ENCODE measurements at regions not wholly inside any gene's neighbourhood (a gene's known extent, or its start where the extent isn't known, plus 50 kb on each side); places are given as distances from the start of the nearest gene placed in this dataset.

- Histone ChIP-seq H4K20me1 (ENCODE audit: control insufficient read depth, insufficient read depth) (no peaks in the 10 kb centered on the region), H3K4me1 (ENCODE audit: control insufficient read depth, insufficient read depth, low read length) (no peaks in the 10 kb centered on the region), H3K9ac (ENCODE audit: control insufficient read depth, insufficient read depth, low read length) (no peak overlapping the region), H3K27me3 (replicated peaks in 1 of 2; ENCODE audit: control insufficient read depth in 2 of 2, insufficient read depth in 2 of 2, low read length in 1 of 2) (peaks cover 0 to 3% of the 10 kb centered on the region in 2 experiments; a peak in 2 of 4 replicates), H3K9me3 (replicated peaks; ENCODE audit: control insufficient read depth, insufficient read depth, low read length) (no peaks in the 10 kb centered on the region), H2AFZ (ENCODE audit: control insufficient read depth, low read depth, low read length) (no peak overlapping the region), H3K36me3 (ENCODE audit: control insufficient read depth in 2 of 2, insufficient read depth in 2 of 2, low read length in 1 of 2) (no peaks in the 10 kb centered on the region), H3K27ac (ENCODE audit: control insufficient read depth, insufficient read depth) (no peak overlapping the region), H3K4me3 (no peak overlapping the region), H3K4me2 (ENCODE audit: control insufficient read depth, insufficient read depth) (no peak overlapping the region), H3K79me2 (ENCODE audit: control insufficient read depth, insufficient read depth, low read length) (no peaks in the 10 kb centered on the region)
- ChIA-PET RAD21 (ENCODE audit: unreplicated experiment) (no interaction called here), POLR2A (no interaction called here), SMC1A (ENCODE audit: uncharacterized antibody, unreplicated experiment) (interaction anchor here (1.0 kb wide), 1 partner anchor 17 kb away, joined by 3 read pairs; no protein-coding TSS in a partner anchor), CTCF (no interaction called here)
- intact Hi-C loops (cut with micrococcal nuclease; ENCODE audit: unreplicated experiment) = no loop called here
- ATAC-seq (no peak), FAIRE-seq (no peak), DNase-seq (ENCODE audit: low read depth, low spot score) (no peak)
- 73% methylated on average over 5 of the region's 5 CpGs for WGBS (ENCODE audit: insufficient coverage, insufficient replicate concordance, low lambda C conversion rate, missing lambda C conversion rate)
- BruUV-seq (replicated peaks) = no TSS peak
- in situ Hi-C loops (cut with MboI) = no loop called here
- no peak for TF ChIP-seq SUPT20H (IDR thresholded peaks at IDR 0.05; ENCODE audit: borderline replicate concordance, control insufficient read depth, low read depth, low read length)
- TF ChIP-seq WRNIP1 (IDR thresholded peaks at IDR 0.05; ENCODE audit: borderline replicate concordance, low read depth, low read length) = no peak
- TF ChIP-seq ZBTB40 (IDR thresholded peaks at IDR 0.05; ENCODE audit: borderline replicate concordance) = no peak
- no peak for TF ChIP-seq MTA2 (IDR thresholded peaks at IDR 0.05; ENCODE audit: low read depth)
- no peak for TF ChIP-seq FOS (IDR thresholded peaks at IDR 0.05; ENCODE audit: borderline replicate concordance, extremely low read depth, insufficient read length)
- TF ChIP-seq ZZZ3 (IDR thresholded peaks at IDR 0.05; ENCODE audit: control insufficient read depth, insufficient read length, low read depth) = no peak
- TF ChIP-seq POLR2AphosphoS5 (IDR thresholded peaks at IDR 0.05; ENCODE audit: low read length) = no peak
- TF ChIP-seq EP300 (IDR thresholded peaks at IDR 0.05; ENCODE audit: borderline replicate concordance in 1 of 2, control insufficient read depth in 1 of 2, low read depth in 2 of 2, low read length in 2 of 2) = no peak
- no peak for TF ChIP-seq CUX1 (IDR thresholded peaks at IDR 0.05; ENCODE audit: insufficient replicate concordance, low read depth, low read length)
- no peak for TF ChIP-seq STAT3 (IDR thresholded peaks at IDR 0.05; ENCODE audit: low read depth, low read length)
- TF ChIP-seq RCOR1 (conservative IDR thresholded peaks at IDR 0.05; ENCODE audit: low read depth, low read length) = no peak
Measured at GRCh38 chr5:36392186-36392585, 90.5 kb upstream of the RANBP3L start.
